ENCODE measurements at regions not wholly inside any gene's neighbourhood (a gene's known extent, or its start where the extent isn't known, plus 50 kb on each side); places are given as distances from the start of the nearest gene placed in this dataset.

DNA sequence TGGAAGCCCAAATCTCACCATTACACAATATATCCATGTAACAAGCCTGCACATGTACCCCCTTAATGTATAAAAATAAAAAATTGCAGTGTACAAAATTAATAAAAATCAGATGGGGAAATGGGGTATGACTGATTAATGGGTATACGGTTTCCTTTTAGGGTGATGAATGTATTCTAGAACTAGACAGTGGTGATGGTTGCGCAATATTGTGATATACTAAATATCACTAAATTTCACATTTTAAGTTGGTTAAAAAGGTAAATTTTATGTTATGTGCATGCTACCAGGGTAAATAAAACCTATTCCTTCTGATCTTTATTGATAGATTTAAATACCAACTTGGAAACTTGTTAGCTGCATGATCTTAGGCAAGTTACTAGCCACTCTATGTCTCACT lies 129.4 kb downstream of the SPANXA1 start:
- H3K4me3 ChIP-seq (ENCODE audit: low read depth, low read length): no peak overlapping the region
- CTCF ChIA-PET: interaction anchor here (1.5 kb wide), 1 partner anchor 11 kb away, joined by 3 read pairs; no protein-coding TSS in a partner anchor
- no peaks in the 10 kb centered on the region for H3K36me3 ChIP-seq (ENCODE audit: control insufficient read depth in 2 of 2, insufficient read depth in 1 of 2, low read length in 2 of 2)
- H3K4me1 ChIP-seq (ENCODE audit: control insufficient read depth, insufficient read depth, low read length): no peaks in the 10 kb centered on the region
- POLR2A ChIA-PET: no interaction called here
- H3K9me3 ChIP-seq (ENCODE audit: control insufficient read depth, insufficient read depth, low read depth, low read length): no peaks in the 10 kb centered on the region
- TF ChIP-seq KLF16 (tag by site-specific recombination; IDR thresholded peaks at IDR 0.05) (no peak), ZNF664 (tag by site-specific recombination; IDR thresholded peaks at IDR 0.05) (no peak), ZNF391 (tag by site-specific recombination; IDR thresholded peaks at IDR 0.05; ENCODE audit: borderline replicate concordance, low read depth) (no peak), KLF7 (tag by site-specific recombination; IDR thresholded peaks at IDR 0.05; ENCODE audit: borderline replicate concordance) (no peak), ZBTB1 (tag by site-specific recombination; IDR thresholded peaks at IDR 0.05) (no peak), EGR2 (tag by site-specific recombination; IDR thresholded peaks at IDR 0.05; ENCODE audit: low read depth) (no peak), ZNF202 (tag by site-specific recombination; IDR thresholded peaks at IDR 0.05; ENCODE audit: borderline replicate concordance) (no peak), ZNF670 (tag by site-specific recombination; IDR thresholded peaks at IDR 0.05; ENCODE audit: low read depth) (no peak), ZSCAN30 (tag by site-specific recombination; IDR thresholded peaks at IDR 0.05) (no peak), ZNF223 (tag by site-specific recombination; IDR thresholded peaks at IDR 0.05) (no peak), ZNF785 (tag by site-specific recombination; IDR thresholded peaks at IDR 0.05) (no peak), ZNF416 (tag by site-specific recombination; IDR thresholded peaks at IDR 0.05) (no peak), ZSCAN23 (tag by site-specific recombination; IDR thresholded peaks at IDR 0.05) (no peak)
- TF ChIP-seq, protein P1, sequence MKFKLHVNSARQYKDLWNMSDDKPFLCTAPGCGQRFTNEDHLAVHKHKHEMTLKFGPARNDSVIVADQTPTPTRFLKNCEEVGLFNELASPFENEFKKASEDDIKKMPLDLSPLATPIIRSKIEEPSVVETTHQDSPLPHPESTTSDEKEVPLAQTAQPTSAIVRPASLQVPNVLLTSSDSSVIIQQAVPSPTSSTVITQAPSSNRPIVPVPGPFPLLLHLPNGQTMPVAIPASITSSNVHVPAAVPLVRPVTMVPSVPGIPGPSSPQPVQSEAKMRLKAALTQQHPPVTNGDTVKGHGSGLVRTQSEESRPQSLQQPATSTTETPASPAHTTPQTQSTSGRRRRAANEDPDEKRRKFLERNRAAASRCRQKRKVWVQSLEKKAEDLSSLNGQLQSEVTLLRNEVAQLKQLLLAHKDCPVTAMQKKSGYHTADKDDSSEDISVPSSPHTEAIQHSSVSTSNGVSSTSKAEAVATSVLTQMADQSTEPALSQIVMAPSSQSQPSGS (tag by site-specific recombination; IDR thresholded peaks at IDR 0.05; ENCODE audit: low read depth): no peak
- TF ChIP-seq, protein P2, sequence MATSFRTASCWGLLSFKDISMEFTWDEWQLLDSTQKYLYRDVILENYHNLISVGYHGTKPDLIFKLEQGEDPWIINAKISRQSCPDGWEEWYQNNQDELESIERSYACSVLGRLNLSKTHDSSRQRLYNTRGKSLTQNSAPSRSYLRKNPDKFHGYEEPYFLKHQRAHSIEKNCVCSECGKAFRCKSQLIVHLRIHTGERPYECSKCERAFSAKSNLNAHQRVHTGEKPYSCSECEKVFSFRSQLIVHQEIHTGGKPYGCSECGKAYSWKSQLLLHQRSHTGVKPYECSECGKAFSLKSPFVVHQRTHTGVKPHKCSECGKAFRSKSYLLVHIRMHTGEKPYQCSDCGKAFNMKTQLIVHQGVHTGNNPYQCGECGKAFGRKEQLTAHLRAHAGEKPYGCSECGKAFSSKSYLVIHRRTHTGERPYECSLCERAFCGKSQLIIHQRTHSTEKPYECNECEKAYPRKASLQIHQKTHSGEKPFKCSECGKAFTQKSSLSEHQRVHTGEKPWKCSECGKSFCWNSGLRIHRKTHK (tag by site-specific recombination; IDR thresholded peaks at IDR 0.05): no peak
- TF ChIP-seq, protein P3, sequence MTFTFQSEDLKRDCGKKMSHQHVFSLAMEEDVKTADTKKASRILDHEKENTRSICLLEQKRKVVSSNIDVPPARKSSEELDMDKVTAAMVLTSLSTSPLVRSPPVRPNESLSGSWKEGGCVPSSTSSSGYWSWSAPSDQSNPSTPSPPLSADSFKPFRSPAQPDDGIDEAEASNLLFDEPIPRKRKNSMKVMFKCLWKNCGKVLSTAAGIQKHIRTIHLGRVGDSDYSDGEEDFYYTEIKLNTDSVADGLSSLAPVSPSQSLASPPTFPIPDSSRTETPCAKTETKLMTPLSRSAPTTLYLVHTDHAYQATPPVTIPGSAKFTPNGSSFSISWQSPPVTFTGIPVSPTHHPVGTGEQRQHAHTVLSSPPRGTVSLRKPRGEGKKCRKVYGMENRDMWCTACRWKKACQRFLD (tag by site-specific recombination; IDR thresholded peaks at IDR 0.05): no peak
- TF ChIP-seq, protein P4, sequence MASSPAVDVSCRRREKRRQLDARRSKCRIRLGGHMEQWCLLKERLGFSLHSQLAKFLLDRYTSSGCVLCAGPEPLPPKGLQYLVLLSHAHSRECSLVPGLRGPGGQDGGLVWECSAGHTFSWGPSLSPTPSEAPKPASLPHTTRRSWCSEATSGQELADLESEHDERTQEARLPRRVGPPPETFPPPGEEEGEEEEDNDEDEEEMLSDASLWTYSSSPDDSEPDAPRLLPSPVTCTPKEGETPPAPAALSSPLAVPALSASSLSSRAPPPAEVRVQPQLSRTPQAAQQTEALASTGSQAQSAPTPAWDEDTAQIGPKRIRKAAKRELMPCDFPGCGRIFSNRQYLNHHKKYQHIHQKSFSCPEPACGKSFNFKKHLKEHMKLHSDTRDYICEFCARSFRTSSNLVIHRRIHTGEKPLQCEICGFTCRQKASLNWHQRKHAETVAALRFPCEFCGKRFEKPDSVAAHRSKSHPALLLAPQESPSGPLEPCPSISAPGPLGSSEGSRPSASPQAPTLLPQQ (tag by site-specific recombination; IDR thresholded peaks at IDR 0.05): no peak
- TF ChIP-seq, protein P5, sequence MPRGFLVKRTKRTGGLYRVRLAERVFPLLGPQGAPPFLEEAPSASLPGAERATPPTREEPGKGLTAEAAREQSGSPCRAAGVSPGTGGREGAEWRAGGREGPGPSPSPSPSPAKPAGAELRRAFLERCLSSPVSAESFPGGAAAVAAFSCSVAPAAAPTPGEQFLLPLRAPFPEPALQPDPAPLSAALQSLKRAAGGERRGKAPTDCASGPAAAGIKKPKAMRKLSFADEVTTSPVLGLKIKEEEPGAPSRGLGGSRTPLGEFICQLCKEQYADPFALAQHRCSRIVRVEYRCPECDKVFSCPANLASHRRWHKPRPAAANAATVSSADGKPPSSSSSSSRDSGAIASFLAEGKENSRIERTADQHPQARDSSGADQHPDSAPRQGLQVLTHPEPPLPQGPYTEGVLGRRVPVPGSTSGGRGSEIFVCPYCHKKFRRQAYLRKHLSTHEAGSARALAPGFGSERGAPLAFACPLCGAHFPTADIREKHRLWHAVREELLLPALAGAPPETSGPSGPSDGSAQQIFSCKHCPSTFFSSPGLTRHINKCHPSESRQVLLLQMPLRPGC (tag by site-specific recombination; IDR thresholded peaks at IDR 0.05): no peak
- no peak overlapping the region for H3K27ac ChIP-seq (ENCODE audit: extremely low read depth, low read depth, low read length)

DNA sequence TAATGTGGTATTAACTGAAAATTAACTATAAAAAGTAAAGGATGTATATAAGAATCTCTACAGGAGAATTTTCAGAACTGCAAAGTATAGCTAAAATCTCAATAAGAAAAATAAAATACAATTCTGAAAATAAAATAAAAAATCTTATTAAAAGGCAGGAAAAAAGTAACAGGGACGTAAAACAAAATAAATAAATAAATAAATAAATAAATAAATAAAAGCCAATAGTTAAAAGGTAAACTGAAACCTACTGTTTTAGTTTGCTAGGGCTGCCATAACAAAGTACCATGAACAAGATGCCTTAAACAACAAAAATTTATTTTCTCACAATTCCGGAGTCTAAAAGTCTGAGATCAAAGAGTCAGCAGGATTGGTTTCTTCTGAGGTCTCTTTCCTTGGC lies 140.6 kb downstream of the SPANXA1 start:
- ChIA-PET POLR2A (no interaction called here), CTCF (no interaction called here)
- Histone ChIP-seq H3K27ac (ENCODE audit: extremely low read depth, low read depth, low read length) (no peak overlapping the region), H3K4me3 (ENCODE audit: low read depth, low read length) (no peak overlapping the region), H3K4me1 (ENCODE audit: control insufficient read depth, insufficient read depth, low read length) (no peaks in the 10 kb centered on the region), H3K36me3 (ENCODE audit: control insufficient read depth in 2 of 2, insufficient read depth in 1 of 2, low read length in 2 of 2) (no peaks in the 10 kb centered on the region), H3K9me3 (ENCODE audit: control insufficient read depth, insufficient read depth, low read depth, low read length) (peaks cover 2% of the 10 kb centered on the region)
- no peak for TF ChIP-seq ZNF501 (tag by site-specific recombination; IDR thresholded peaks at IDR 0.05)
- TF ChIP-seq, protein P6, sequence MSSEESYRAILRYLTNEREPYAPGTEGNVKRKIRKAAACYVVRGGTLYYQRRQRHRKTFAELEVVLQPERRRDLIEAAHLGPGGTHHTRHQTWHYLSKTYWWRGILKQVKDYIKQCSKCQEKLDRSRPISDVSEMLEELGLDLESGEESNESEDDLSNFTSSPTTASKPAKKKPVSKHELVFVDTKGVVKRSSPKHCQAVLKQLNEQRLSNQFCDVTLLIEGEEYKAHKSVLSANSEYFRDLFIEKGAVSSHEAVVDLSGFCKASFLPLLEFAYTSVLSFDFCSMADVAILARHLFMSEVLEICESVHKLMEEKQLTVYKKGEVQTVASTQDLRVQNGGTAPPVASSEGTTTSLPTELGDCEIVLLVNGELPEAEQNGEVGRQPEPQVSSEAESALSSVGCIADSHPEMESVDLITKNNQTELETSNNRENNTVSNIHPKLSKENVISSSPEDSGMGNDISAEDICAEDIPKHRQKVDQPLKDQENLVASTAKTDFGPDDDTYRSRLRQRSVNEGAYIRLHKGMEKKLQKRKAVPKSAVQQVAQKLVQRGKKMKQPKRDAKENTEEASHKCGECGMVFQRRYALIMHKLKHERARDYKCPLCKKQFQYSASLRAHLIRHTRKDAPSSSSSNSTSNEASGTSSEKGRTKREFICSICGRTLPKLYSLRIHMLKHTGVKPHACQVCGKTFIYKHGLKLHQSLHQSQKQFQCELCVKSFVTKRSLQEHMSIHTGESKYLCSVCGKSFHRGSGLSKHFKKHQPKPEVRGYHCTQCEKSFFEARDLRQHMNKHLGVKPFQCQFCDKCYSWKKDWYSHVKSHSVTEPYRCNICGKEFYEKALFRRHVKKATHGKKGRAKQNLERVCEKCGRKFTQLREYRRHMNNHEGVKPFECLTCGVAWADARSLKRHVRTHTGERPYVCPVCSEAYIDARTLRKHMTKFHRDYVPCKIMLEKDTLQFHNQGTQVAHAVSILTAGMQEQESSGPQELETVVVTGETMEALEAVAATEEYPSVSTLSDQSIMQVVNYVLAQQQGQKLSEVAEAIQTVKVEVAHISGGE (tag by site-specific recombination; conservative IDR thresholded peaks at IDR 0.05; ENCODE audit: low read depth): peak; percentile 77
- TF ChIP-seq ZNF140 (tag by site-specific recombination; IDR thresholded peaks at IDR 0.05): peak; percentile 64; the same call in 1 of the 2 replicates
- 0 out of 2 replicates have a peak, but pooled peaks have one; percentile 40 for TF ChIP-seq ZXDB (tag by site-specific recombination; IDR thresholded peaks at IDR 0.05)
- peak; percentile 74; the same call in 1 of the 2 replicates for TF ChIP-seq ZNF394 (tag by site-specific recombination; IDR thresholded peaks at IDR 0.05; ENCODE audit: borderline replicate concordance)
- TF ChIP-seq, protein P7, sequence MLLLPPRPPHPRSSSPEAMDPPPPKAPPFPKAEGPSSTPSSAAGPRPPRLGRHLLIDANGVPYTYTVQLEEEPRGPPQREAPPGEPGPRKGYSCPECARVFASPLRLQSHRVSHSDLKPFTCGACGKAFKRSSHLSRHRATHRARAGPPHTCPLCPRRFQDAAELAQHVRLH (tag by site-specific recombination; IDR thresholded peaks at IDR 0.05): no peak
- TF ChIP-seq GLI4 (tag by site-specific recombination; IDR thresholded peaks at IDR 0.05): no peak

Data from HEK293 (cell line).